HEK293 (cell line): ENCODE measurements at regions not wholly inside any gene's neighbourhood (a gene's known extent, or its start where the extent isn't known, plus 50 kb on each side); places are given as distances from the start of the nearest gene placed in this dataset.

Experiments
- ATF2 ChIP-seq: fragments of 450-650 bp; formaldehyde crosslinking; IDR thresholded peaks from 2 replicates; pipeline ENCODE4 v1.5.1; 2016; ENCODE audit warnings: missing biosample characterization, missing genetic modification characterization, low read depth
- CTCF ChIP-seq: fragments of 450-650 bp; formaldehyde crosslinking; IDR thresholded peaks from 2 replicates; pipeline ENCODE4 v1.5.1; 2016; ENCODE audit warnings: missing biosample characterization, missing genetic modification characterization
- KLF1 ChIP-seq: fragments of 450-650 bp; formaldehyde crosslinking; IDR thresholded peaks from 2 replicates; pipeline ENCODE4 v1.5.1; 2016; ENCODE audit warnings: missing biosample characterization, missing genetic modification characterization
- ZFP37 ChIP-seq: fragments of 450-650 bp; formaldehyde crosslinking; IDR thresholded peaks from 2 replicates; pipeline ENCODE4 v1.5.1; 2016; ENCODE audit warnings: missing biosample characterization, missing genetic modification characterization
- ZNF560 ChIP-seq: fragments of 450-650 bp; formaldehyde crosslinking; IDR thresholded peaks from 2 replicates; pipeline ENCODE4 v1.5.1; 2017; ENCODE audit warnings: missing biosample characterization, missing genetic modification characterization, borderline replicate concordance
- ZNF596 ChIP-seq: fragments of 450-650 bp; IDR thresholded peaks from 2 replicates; pipeline ENCODE4 v1.5.0; 2018; ENCODE audit warnings: missing biosample characterization, mild to moderate bottlenecking, missing genetic modification characterization, moderate library complexity
- ZSCAN5A ChIP-seq: fragments of 450-650 bp; formaldehyde crosslinking; IDR thresholded peaks from 2 replicates; pipeline ENCODE4 v1.5.1; 2016; ENCODE audit warnings: missing biosample characterization, missing genetic modification characterization
- TF ChIP-seq, protein P1 (sequence below): fragments of 450-650 bp; formaldehyde crosslinking; IDR thresholded peaks from 2 replicates; pipeline ENCODE4 v1.5.1; 2016; ENCODE audit warnings: missing biosample characterization, missing genetic modification characterization

DNA sequence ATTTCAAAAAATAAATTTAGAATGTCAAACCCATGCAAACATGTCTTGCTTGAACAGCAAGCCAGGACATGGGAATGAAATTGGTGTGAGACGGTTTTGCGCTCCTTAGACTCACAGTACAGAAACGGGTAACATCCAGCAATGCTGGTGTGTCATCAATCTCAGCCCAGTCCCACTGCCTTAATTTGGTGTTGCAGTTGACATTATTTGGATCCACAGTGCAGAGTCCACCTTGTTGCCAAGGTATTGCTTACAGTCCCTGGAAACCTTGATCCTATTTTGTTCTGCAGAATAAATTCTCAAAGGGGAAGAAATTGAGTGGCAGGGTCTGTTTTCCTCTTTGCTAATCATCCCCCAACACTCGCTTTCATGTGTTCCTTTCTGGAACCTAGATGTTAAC is 311.6 kb upstream of the MON1B start:
- no peak for TF ChIP-seq CTCF (tag by site-specific recombination)
- no peak for TF ChIP-seq KLF1 (tag by site-specific recombination)
- TF ChIP-seq ATF2, result no peak
- TF ChIP-seq ZNF596, result no peak
- TF ChIP-seq, protein P1, sequence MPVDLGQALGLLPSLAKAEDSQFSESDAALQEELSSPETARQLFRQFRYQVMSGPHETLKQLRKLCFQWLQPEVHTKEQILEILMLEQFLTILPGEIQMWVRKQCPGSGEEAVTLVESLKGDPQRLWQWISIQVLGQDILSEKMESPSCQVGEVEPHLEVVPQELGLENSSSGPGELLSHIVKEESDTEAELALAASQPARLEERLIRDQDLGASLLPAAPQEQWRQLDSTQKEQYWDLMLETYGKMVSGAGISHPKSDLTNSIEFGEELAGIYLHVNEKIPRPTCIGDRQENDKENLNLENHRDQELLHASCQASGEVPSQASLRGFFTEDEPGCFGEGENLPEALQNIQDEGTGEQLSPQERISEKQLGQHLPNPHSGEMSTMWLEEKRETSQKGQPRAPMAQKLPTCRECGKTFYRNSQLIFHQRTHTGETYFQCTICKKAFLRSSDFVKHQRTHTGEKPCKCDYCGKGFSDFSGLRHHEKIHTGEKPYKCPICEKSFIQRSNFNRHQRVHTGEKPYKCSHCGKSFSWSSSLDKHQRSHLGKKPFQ (tag by site-specific recombination), result no peak
- TF ChIP-seq ZSCAN5A (tag by site-specific recombination), result no peak
- TF ChIP-seq ZFP37 (tag by site-specific recombination), result no peak
- no peak for TF ChIP-seq ZNF560 (tag by site-specific recombination)
